Vagina (tissue), 2 donors: ENCODE measurements at regions not wholly inside any gene's neighbourhood (a gene's known extent, or its start where the extent isn't known, plus 50 kb on each side); places are given as distances from the start of the nearest gene placed in this dataset.

Source experiments
- DNase-seq, 2 donors: peaks; one replicate each; pipeline ENCODE4 v3.0.0-alpha.2; 2017; ENCODE audit errors: extremely low spot score in 2 of 2
- H3K27ac ChIP-seq: fragments of 200-600 bp; sonication (generic); one replicate; pipeline ENCODE4 v1.5.1; 2019
- H3K27me3 ChIP-seq: fragments of 200-600 bp; sonication (generic); one replicate; pipeline ENCODE4 v1.5.1; 2019
- H3K36me3 ChIP-seq, 2 donors: fragments of 200-600 bp; sonication (generic); one replicate each; pipeline ENCODE4 v1.5.1; 2017 to 2019
- H3K4me1 ChIP-seq: fragments of 200-600 bp; sonication (generic); one replicate; pipeline ENCODE4 v1.5.1; 2019
- H3K4me3 ChIP-seq, 2 donors: fragments of 200-600 bp; sonication (generic); 1 replicate in 1 of 2; 2 replicates in 1 of 2; pipeline ENCODE4 v1.5.1; 2016 to 2019
- H3K9me3 ChIP-seq: fragments of 200-600 bp; sonication (generic); one replicate; pipeline ENCODE4 v1.5.1; 2019
- POLR2A ChIP-seq, 2 donors: fragments of 450-650 bp; IDR thresholded peaks; one replicate each; pipeline ENCODE4 v1.6.1; 2017; ENCODE audit warnings: antibody characterized with exemption in 2 of 2, mild to moderate bottlenecking in 2 of 2, moderate library complexity in 2 of 2
- POLR2AphosphoS5 ChIP-seq, 2 donors: sonication (generic); formaldehyde crosslinking; IDR thresholded peaks; one replicate each; pipeline ENCODE4 v1.9.0; 2017; ENCODE audit warnings: antibody characterized with exemption in 2 of 2, mild to moderate bottlenecking in 2 of 2, low read depth in 1 of 2; ENCODE audit not compliant: insufficient read depth in 1 of 2
- intact Hi-C: fragments of 100-400 bp; cut with DNase I; formaldehyde crosslinking; loops from one replicate; pipeline ENCODE4 v1.15.1; 2023
- TF ChIP-seq, protein P1 (sequence below), 3 experiments: fragments of 450-650 bp in 2 of 3; fragments of 200-600 bp in 1 of 3; sonication (generic) in 1 of 3; IDR thresholded peaks; one replicate each; pipeline ENCODE4 v1.5.1; 2017 to 2019; ENCODE audit warnings: antibody characterized with exemption in 3 of 3, mild to moderate bottlenecking in 2 of 3, moderate library complexity in 2 of 3

DNA sequence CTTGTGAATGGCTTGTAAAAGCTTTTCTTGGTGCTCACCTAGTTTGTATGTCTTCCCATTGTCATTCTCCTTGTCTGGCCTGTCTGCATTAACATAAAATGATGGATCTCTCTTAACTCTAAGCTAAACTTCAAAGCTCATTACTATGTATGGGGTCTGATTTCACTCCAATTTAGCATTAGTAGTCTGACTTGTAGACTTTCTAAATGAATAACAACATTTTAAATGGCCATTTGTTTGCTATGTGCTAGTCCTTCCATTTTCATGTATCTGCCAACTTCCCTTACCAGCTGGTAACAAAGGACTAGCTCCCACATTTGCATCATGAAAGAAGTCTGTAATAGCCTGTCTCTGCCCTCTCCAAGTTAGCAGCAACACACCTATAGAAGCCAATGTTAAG, 324.2 kb upstream of the RGPD4 start:
- Histone ChIP-seq H3K4me1 (no peaks in the 10 kb centered on the region), H3K36me3 (no peaks in the 10 kb centered on the region), H3K9me3 (no peaks in the 10 kb centered on the region), H3K27me3 (no peaks in the 10 kb centered on the region), H3K27ac (no peak overlapping the region), H3K4me3 (no peak overlapping the region)
- no peak for TF ChIP-seq POLR2A (IDR thresholded peaks at IDR 0.05)
- TF ChIP-seq, protein P1, sequence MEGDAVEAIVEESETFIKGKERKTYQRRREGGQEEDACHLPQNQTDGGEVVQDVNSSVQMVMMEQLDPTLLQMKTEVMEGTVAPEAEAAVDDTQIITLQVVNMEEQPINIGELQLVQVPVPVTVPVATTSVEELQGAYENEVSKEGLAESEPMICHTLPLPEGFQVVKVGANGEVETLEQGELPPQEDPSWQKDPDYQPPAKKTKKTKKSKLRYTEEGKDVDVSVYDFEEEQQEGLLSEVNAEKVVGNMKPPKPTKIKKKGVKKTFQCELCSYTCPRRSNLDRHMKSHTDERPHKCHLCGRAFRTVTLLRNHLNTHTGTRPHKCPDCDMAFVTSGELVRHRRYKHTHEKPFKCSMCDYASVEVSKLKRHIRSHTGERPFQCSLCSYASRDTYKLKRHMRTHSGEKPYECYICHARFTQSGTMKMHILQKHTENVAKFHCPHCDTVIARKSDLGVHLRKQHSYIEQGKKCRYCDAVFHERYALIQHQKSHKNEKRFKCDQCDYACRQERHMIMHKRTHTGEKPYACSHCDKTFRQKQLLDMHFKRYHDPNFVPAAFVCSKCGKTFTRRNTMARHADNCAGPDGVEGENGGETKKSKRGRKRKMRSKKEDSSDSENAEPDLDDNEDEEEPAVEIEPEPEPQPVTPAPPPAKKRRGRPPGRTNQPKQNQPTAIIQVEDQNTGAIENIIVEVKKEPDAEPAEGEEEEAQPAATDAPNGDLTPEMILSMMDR (IDR thresholded peaks at IDR 0.05) = no peak
- no peak for TF ChIP-seq POLR2AphosphoS5 (IDR thresholded peaks at IDR 0.05; ENCODE audit: insufficient read depth in 1 of 2, low read depth in 1 of 2)
- intact Hi-C loops = no loop called here
- DNase-seq = no peak

DNA sequence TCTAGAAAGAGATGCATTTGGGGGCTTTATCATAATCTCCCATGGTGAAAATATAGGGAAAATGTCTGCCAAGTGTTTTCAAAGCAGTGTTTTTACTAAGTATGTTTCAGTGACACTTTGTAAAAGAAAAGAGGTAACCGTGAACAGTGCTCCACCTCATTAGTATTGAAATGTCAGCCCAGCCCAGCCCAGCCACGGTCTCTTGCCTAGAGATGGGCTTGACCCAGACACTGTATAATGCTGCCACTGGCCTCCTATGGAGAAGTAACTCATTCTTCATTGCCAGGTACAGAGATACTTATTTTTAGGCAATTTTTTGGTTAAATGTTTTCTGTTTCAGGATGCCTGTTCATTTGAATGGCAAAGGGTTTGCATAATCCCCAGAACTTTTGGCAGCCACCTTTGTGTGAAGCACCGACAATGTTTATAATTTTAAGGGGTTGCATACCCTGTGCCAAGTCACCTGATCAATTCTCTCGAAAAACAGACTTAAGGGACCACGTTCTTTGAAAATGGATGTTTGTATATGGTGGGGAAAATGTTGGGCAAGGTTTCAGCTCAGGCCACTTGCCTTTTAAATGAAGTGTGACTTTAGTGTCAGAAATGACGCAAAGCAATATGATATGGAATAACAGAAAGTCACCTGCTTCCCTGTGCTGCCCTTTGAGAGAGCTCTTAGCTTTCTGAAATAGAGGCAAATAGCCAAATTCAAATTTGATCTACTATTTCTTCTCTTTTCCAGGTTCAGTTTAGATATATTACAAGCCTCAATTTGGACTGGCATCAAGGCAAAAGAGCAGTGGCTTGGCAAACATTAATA, 314.5 kb upstream of the RGPD4 start:
- DNase-seq = no peak

GRCh38 chr2:107525406-107525805, 301.3 kb upstream of the RGPD4 start:
- no peak for DNase-seq
- Histone ChIP-seq H3K9me3 (no peaks in the 10 kb centered on the region), H3K4me3 (no peak overlapping the region), H3K36me3 (no peaks in the 10 kb centered on the region), H3K4me1 (no peaks in the 10 kb centered on the region), H3K27me3 (no peaks in the 10 kb centered on the region), H3K27ac (no peak overlapping the region)
- intact Hi-C loops = no loop called here
- TF ChIP-seq POLR2AphosphoS5 (IDR thresholded peaks at IDR 0.05; ENCODE audit: insufficient read depth in 1 of 2, low read depth in 1 of 2) (no peak), POLR2A (IDR thresholded peaks at IDR 0.05) (no peak)
- TF ChIP-seq, protein P1 (IDR thresholded peaks at IDR 0.05) = no peak

More for the DNA sequence above, 314.5 kb upstream of the RGPD4 start:
- Histone ChIP-seq H3K27ac (no peak overlapping the region), H3K9me3 (no peaks in the 10 kb centered on the region), H3K4me1 (no peaks in the 10 kb centered on the region), H3K36me3 (no peaks in the 10 kb centered on the region), H3K27me3 (no peaks in the 10 kb centered on the region), H3K4me3 (no peak overlapping the region)
- intact Hi-C loops = no loop called here
- no peak for TF ChIP-seq POLR2A (IDR thresholded peaks at IDR 0.05)
- no peak for TF ChIP-seq POLR2AphosphoS5 (IDR thresholded peaks at IDR 0.05; ENCODE audit: insufficient read depth in 1 of 2, low read depth in 1 of 2)
- TF ChIP-seq, protein P1 (IDR thresholded peaks at IDR 0.05) = no peak

DNA sequence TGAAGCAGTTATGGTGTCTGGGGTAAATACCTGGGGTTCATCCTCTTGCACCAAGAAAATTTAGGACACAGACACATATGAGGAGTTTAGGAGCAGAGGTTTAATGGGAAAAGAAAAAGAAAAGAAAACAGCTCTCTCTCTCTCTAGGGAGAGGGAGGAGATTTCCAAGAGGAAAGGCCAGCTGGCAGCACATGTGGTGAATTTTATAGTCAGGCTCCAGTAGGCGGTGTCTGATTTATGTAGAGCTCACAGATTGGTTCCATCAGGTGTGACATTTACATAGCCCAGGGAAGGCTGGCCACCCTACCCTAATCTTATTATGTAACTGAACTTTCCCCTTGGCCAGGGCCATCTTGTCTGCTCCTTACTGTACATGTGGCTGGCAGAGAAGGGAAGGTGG, 297.5 kb upstream of the RGPD4 start:
- Histone ChIP-seq H3K27me3 (no peaks in the 10 kb centered on the region), H3K27ac (no peak overlapping the region), H3K4me1 (no peaks in the 10 kb centered on the region), H3K36me3 (no peaks in the 10 kb centered on the region), H3K9me3 (no peaks in the 10 kb centered on the region), H3K4me3 (no peak overlapping the region)
- no peak for TF ChIP-seq POLR2A (IDR thresholded peaks at IDR 0.05)
- TF ChIP-seq POLR2AphosphoS5 (IDR thresholded peaks at IDR 0.05; ENCODE audit: insufficient read depth in 1 of 2, low read depth in 1 of 2) = no peak
- TF ChIP-seq, protein P1 (IDR thresholded peaks at IDR 0.05) = no peak
- intact Hi-C loops = no loop called here
- DNase-seq = no peak

- Histone ChIP-seq H3K9me3 (no peaks in the 10 kb centered on the region), H3K36me3 (no peaks in the 10 kb centered on the region), H3K27ac (no peak overlapping the region), H3K27me3 (no peaks in the 10 kb centered on the region), H3K4me3 (no peak overlapping the region), H3K4me1 (no peaks in the 10 kb centered on the region)
- intact Hi-C loops = no loop called here
- TF ChIP-seq POLR2A (IDR thresholded peaks at IDR 0.05) = no peak
- TF ChIP-seq POLR2AphosphoS5 (IDR thresholded peaks at IDR 0.05; ENCODE audit: insufficient read depth in 1 of 2, low read depth in 1 of 2) = no peak
- no peak for DNase-seq
Observed at GRCh38 chr2:107530046-107530445, 296.6 kb upstream of the RGPD4 start.
